T-helper 2 cell treated with Interferon-gamma antibody and Interleukin-4, amounts not matched to agents 5 μg/mL and 100 μg/mL, for 36 hours (primary cell): ENCODE measurements at regions not wholly inside any gene's neighbourhood (a gene's known extent, or its start where the extent isn't known, plus 50 kb on each side); places are given as distances from the start of the nearest gene placed in this dataset.
"Not testable (repeated sequence)": the region's sequence is repeated elsewhere in the genome, so short reads cannot be mapped to it uniquely, and the experiment has no call there.

Experiments
- DNase-seq: peaks from one replicate; pipeline ENCODE4 v3.0.0; 2021; ENCODE audit warnings: low spot score
- H3K27ac Mint-ChIP-seq: one replicate; pipeline ENCODE4 v1.8.0; 2021; ENCODE audit warnings: mild to moderate bottlenecking, mixed read lengths
- H3K27me3 Mint-ChIP-seq: one replicate; pipeline ENCODE4 v1.8.0; 2021; ENCODE audit warnings: low read depth, mixed read lengths
- H3K36me3 Mint-ChIP-seq: one replicate; pipeline ENCODE4 v1.8.0; 2021; ENCODE audit warnings: low read depth, mixed read lengths
- H3K4me1 Mint-ChIP-seq: one replicate; pipeline ENCODE4 v1.8.0; 2021; ENCODE audit warnings: low read depth, mixed read lengths
- H3K4me3 Mint-ChIP-seq: one replicate; pipeline ENCODE4 v1.8.0; 2022; ENCODE audit warnings: mild to moderate bottlenecking, moderate library complexity, mixed read lengths
- H3K9me3 Mint-ChIP-seq: one replicate; pipeline ENCODE4 v1.8.0; 2021; ENCODE audit warnings: mixed read lengths

- Mint-ChIP-seq H3K27me3 (peaks cover 1% of the 10 kb centered on the region), H3K4me3 (no peak overlapping the region), H3K4me1 (no peaks in the 10 kb centered on the region), H3K9me3 (no peaks in the 10 kb centered on the region), H3K36me3 (no peaks in the 10 kb centered on the region), H3K27ac (no peak overlapping the region)
- no peak for DNase-seq
Observed at GRCh38 chr18:47680488-47680887, 250.0 kb downstream of the SMAD2 start.

- peaks cover 1% of the 10 kb centered on the region for H3K27me3 Mint-ChIP-seq
- no peaks in the 10 kb centered on the region for H3K9me3 Mint-ChIP-seq
- no peaks in the 10 kb centered on the region for H3K4me1 Mint-ChIP-seq
- no peak overlapping the region for H3K4me3 Mint-ChIP-seq
- H3K36me3 Mint-ChIP-seq = no peaks in the 10 kb centered on the region
- H3K27ac Mint-ChIP-seq = no peak overlapping the region
- no peak for DNase-seq
Observed at GRCh38 chr18:47679864-47680263, 250.6 kb downstream of the SMAD2 start.

GRCh38 chr18:47677952-47678351 is 252.5 kb downstream of the SMAD2 start:
- no peak overlapping the region for H3K4me3 Mint-ChIP-seq
- H3K27me3 Mint-ChIP-seq = peaks cover 1% of the 10 kb centered on the region
- no peaks in the 10 kb centered on the region for H3K4me1 Mint-ChIP-seq
- no peak overlapping the region for H3K27ac Mint-ChIP-seq
- no peak for DNase-seq
- H3K9me3 Mint-ChIP-seq = no peaks in the 10 kb centered on the region
- H3K36me3 Mint-ChIP-seq = no peaks in the 10 kb centered on the region

GRCh38 chr18:47669815-47670214 is 260.6 kb downstream of the SMAD2 start:
- no peaks in the 10 kb centered on the region for H3K9me3 Mint-ChIP-seq
- H3K4me3 Mint-ChIP-seq = no peak overlapping the region
- no peak for DNase-seq

GRCh38 chr18:47658498-47658897 is 272.0 kb downstream of the SMAD2 start:
- no peak for DNase-seq
- Mint-ChIP-seq H3K27ac (no peak overlapping the region), H3K36me3 (no peaks in the 10 kb centered on the region), H3K4me3 (no peak overlapping the region), H3K27me3 (no peaks in the 10 kb centered on the region), H3K4me1 (no peaks in the 10 kb centered on the region), H3K9me3 (peaks cover 4% of the 10 kb centered on the region)

More at GRCh38 chr18:47669815-47670214, 260.6 kb downstream of the SMAD2 start:
- Mint-ChIP-seq H3K27me3 (peaks cover 4% of the 10 kb centered on the region), H3K27ac (no peak overlapping the region), H3K36me3 (no peaks in the 10 kb centered on the region), H3K4me1 (no peaks in the 10 kb centered on the region)

GRCh38 chr18:47654988-47655387 is 275.5 kb downstream of the SMAD2 start:
- Mint-ChIP-seq H3K27ac (no peak overlapping the region), H3K4me3 (no peak overlapping the region), H3K9me3 (peaks cover 2% of the 10 kb centered on the region), H3K27me3 (no peaks in the 10 kb centered on the region), H3K4me1 (no peaks in the 10 kb centered on the region), H3K36me3 (no peaks in the 10 kb centered on the region)
- DNase-seq = no peak

- no peak overlapping the region for H3K4me3 Mint-ChIP-seq
- no peaks in the 10 kb centered on the region for H3K4me1 Mint-ChIP-seq
- no peak overlapping the region for H3K27ac Mint-ChIP-seq
- H3K27me3 Mint-ChIP-seq = no peaks in the 10 kb centered on the region
- no peaks in the 10 kb centered on the region for H3K9me3 Mint-ChIP-seq
- no peaks in the 10 kb centered on the region for H3K36me3 Mint-ChIP-seq
- DNase-seq = no peak
Observed at GRCh38 chr18:47644896-47645295, 285.6 kb downstream of the SMAD2 start.

GRCh38 chr18:47637551-47637950 is 292.9 kb downstream of the SMAD2 start:
- H3K36me3 Mint-ChIP-seq, H3K4me1 Mint-ChIP-seq, H3K9me3 Mint-ChIP-seq: not testable (repeated sequence)

GRCh38 chr18:47635416-47635815 is 295.0 kb downstream of the SMAD2 start:
- Mint-ChIP-seq H3K9me3 (no peaks in the 10 kb centered on the region), H3K4me1 (no peaks in the 10 kb centered on the region), H3K27ac (no peak overlapping the region), H3K36me3 (no peaks in the 10 kb centered on the region), H3K27me3 (no peaks in the 10 kb centered on the region), H3K4me3 (no peak overlapping the region)
- DNase-seq = no peak

More at GRCh38 chr18:47637551-47637950, 292.9 kb downstream of the SMAD2 start:
- H3K4me3 Mint-ChIP-seq, DNase-seq, H3K27ac Mint-ChIP-seq, H3K27me3 Mint-ChIP-seq: not testable (repeated sequence)

GRCh38 chr18:47632970-47633635 is 297.4 kb downstream of the SMAD2 start:
- DNase-seq = no peak
- no peak overlapping the region for H3K4me3 Mint-ChIP-seq
- H3K4me1 Mint-ChIP-seq = no peaks in the 10 kb centered on the region
- H3K27me3 Mint-ChIP-seq = no peaks in the 10 kb centered on the region
- H3K9me3 Mint-ChIP-seq = no peaks in the 10 kb centered on the region
- no peak overlapping the region for H3K27ac Mint-ChIP-seq
- H3K36me3 Mint-ChIP-seq = no peaks in the 10 kb centered on the region

GRCh38 chr18:47628893-47629292 is 301.6 kb downstream of the SMAD2 start:
- DNase-seq = no peak
- H3K36me3 Mint-ChIP-seq = no peaks in the 10 kb centered on the region
- no peaks in the 10 kb centered on the region for H3K27me3 Mint-ChIP-seq
- H3K9me3 Mint-ChIP-seq = no peaks in the 10 kb centered on the region
- no peak overlapping the region for H3K4me3 Mint-ChIP-seq
- H3K27ac Mint-ChIP-seq = no peak overlapping the region
- no peaks in the 10 kb centered on the region for H3K4me1 Mint-ChIP-seq

- Mint-ChIP-seq H3K4me1 (no peaks in the 10 kb centered on the region), H3K4me3 (no peak overlapping the region), H3K27ac (no peak overlapping the region)
Observed at GRCh38 chr18:47628240-47628781, 302.1 kb downstream of the SMAD2 start.

GRCh38 chr18:47627030-47627429 is 303.4 kb downstream of the SMAD2 start:
- Mint-ChIP-seq H3K4me1 (no peaks in the 10 kb centered on the region), H3K9me3 (no peaks in the 10 kb centered on the region), H3K4me3 (no peak overlapping the region), H3K27ac (no peak overlapping the region), H3K27me3 (peaks cover 5% of the 10 kb centered on the region), H3K36me3 (no peaks in the 10 kb centered on the region)
- no peak for DNase-seq

More at GRCh38 chr18:47628240-47628781, 302.1 kb downstream of the SMAD2 start:
- H3K36me3 Mint-ChIP-seq = no peaks in the 10 kb centered on the region
- no peaks in the 10 kb centered on the region for H3K9me3 Mint-ChIP-seq
- no peaks in the 10 kb centered on the region for H3K27me3 Mint-ChIP-seq
- no peak for DNase-seq

GRCh38 chr18:47619771-47620448 is 310.5 kb downstream of the SMAD2 start:
- H3K36me3 Mint-ChIP-seq = no peaks in the 10 kb centered on the region
- H3K27me3 Mint-ChIP-seq = peaks cover 7% of the 10 kb centered on the region
- H3K4me1 Mint-ChIP-seq = no peaks in the 10 kb centered on the region
- no peaks in the 10 kb centered on the region for H3K9me3 Mint-ChIP-seq
- no peak for DNase-seq
- no peak overlapping the region for H3K27ac Mint-ChIP-seq
- H3K4me3 Mint-ChIP-seq = no peak overlapping the region
